A673 (cell line): ENCODE measurements at regions not wholly inside any gene's neighbourhood (a gene's known extent, or its start where the extent isn't known, plus 50 kb on each side); places are given as distances from the start of the nearest gene placed in this dataset.

ENCODE experiments used
- CTCF ChIP-seq: fragments of 300-800, 200-600 bp; sonication (generic); conservative IDR thresholded peaks from 2 replicates; pipeline ENCODE4 v1.5.1; 2017; ENCODE audit warnings: low read depth, mild to moderate bottlenecking, antibody characterized with exemption, low read length, moderate library complexity, mixed read lengths
- EZH2 ChIP-seq: fragments of 200-600 bp; sonication (generic); IDR thresholded peaks from 2 replicates; pipeline ENCODE4 v1.6.1; 2017; ENCODE audit warnings: borderline replicate concordance, low read depth, mild to moderate bottlenecking, mixed read lengths, antibody characterized with exemption, low read length; ENCODE audit not compliant: poor library complexity, severe bottlenecking

DNA sequence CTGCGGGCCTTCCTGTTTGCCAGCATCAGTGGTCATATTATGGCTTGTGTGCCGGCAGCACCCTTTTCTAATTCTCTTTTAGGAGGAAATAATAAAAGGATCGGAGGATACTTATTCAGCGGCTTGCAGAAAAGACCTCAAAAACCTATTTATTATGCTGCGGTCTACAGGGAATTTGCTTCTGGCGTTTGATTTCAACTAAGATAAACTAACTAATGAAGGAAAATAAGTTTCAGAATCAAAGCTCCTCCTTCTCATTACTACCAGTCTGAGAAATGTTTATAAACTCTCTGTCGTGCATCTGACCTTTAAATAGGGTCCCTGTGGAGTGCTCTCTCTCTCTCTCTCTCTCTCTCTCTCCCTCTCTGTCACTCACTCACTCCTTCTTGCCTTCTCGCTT is 335.0 kb upstream of the GLI3 start:
- TF ChIP-seq CTCF, result no peak
- no peak for TF ChIP-seq EZH2
